ENCODE measurements at regions not wholly inside any gene's neighbourhood (a gene's known extent, or its start where the extent isn't known, plus 50 kb on each side); places are given as distances from the start of the nearest gene placed in this dataset.

- TF ChIP-seq GATA3 (IDR thresholded peaks at IDR 0.05; ENCODE audit: low read depth, low read length) (no peak), GATA2 (IDR thresholded peaks at IDR 0.05; ENCODE audit: low read depth, low read length) (no peak)
Observed at GRCh38 chr4:35526456-35526855, 717.9 kb downstream of the ARAP2 start.

- TF ChIP-seq GATA3 (IDR thresholded peaks at IDR 0.05; ENCODE audit: low read depth, low read length) = no peak
- no peak for TF ChIP-seq GATA2 (IDR thresholded peaks at IDR 0.05; ENCODE audit: low read depth, low read length)
Observed at GRCh38 chr4:35534962-35535361, 709.4 kb downstream of the ARAP2 start.

DNA sequence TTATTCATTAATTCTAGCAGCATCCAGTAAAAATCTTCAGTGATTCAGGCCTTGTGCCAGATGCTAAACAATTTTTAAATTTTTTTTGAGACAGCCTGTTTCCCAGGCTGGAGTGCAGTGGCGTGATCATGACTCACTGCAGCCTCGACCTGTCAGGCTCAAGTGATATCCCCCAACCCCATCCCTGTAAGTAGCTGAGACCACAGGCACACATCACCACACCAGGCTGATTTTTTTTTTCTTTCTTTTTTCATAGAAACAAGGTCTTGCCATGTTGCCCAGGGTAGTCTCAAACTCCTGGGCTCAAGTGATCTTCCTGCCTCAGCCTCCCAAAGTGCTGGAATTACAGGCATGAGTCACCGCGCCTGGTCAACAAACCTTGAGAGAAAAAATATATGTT is 705.5 kb downstream of the ARAP2 start:
- TF ChIP-seq GATA2 (IDR thresholded peaks at IDR 0.05; ENCODE audit: low read depth, low read length) (no peak), GATA3 (IDR thresholded peaks at IDR 0.05; ENCODE audit: low read depth, low read length) (no peak)

GRCh38 chr4:35539404-35540055 is 704.8 kb downstream of the ARAP2 start:
- TF ChIP-seq GATA2 (IDR thresholded peaks at IDR 0.05; ENCODE audit: low read depth, low read length) = no peak
- no peak for TF ChIP-seq GATA3 (IDR thresholded peaks at IDR 0.05; ENCODE audit: low read depth, low read length)

GRCh38 chr4:35541146-35541887 is 703.0 kb downstream of the ARAP2 start:
- no peak for TF ChIP-seq GATA2 (IDR thresholded peaks at IDR 0.05; ENCODE audit: low read depth, low read length)
- no peak for TF ChIP-seq GATA3 (IDR thresholded peaks at IDR 0.05; ENCODE audit: low read depth, low read length)

DNA sequence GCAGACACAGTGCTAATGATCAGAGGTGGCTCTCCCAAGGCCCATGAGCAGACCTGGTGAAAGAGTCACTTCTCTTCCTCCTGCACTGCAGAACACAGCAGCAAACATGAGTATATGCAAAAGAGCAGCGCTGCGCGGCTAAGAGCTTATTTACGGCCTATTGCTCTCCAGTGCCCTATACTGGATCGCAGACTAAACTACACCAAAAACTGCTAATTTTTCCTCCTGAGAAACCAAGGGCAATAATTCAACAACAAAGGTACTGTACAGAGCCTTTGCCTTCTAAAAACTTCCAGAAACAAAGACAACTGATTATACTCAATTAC is 702.5 kb downstream of the ARAP2 start:
- no peak for TF ChIP-seq GATA2 (IDR thresholded peaks at IDR 0.05; ENCODE audit: low read depth, low read length)
- TF ChIP-seq GATA3 (IDR thresholded peaks at IDR 0.05; ENCODE audit: low read depth, low read length) = no peak

DNA sequence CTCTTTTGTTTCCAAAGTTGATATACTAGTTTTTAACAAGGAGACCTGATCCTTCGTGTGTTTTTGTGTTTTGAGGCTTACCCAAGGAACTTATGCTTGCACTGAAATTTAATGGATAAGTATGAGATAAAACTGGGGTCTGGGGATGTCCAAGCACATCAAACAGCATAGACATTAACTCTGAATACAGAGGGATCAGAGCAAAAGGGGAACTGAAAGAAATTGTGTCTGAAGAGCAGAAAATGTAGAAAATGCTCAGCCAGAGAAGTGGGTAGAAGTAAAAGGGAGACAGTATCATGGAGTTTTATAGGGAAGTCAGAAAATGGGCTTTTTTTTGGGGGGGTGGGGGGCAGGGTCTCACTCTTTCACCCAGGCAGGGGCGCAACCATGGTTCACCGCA is 695.4 kb downstream of the ARAP2 start:
- no peak for TF ChIP-seq GATA3 (IDR thresholded peaks at IDR 0.05; ENCODE audit: low read depth, low read length)
- no peak for TF ChIP-seq GATA2 (IDR thresholded peaks at IDR 0.05; ENCODE audit: low read depth, low read length)

DNA sequence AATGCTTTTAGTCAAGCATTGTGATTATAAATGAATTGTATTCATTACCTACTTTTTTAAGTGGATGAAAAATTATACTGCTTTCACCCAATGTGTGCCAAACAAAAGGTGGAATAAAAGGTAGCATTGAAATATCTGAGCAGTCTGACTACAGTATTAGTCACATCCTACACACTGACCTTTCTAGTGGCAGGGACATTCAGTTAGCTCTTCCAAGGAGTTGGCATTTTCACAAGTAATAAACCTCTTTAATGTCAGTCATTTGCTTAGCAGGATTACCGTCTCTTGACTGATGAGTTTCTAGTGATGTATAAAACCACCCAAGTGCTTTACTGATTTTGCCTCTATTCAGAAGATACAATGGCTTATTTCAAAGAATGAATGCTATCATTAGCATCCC is 687.9 kb downstream of the ARAP2 start:
- TF ChIP-seq GATA2 (IDR thresholded peaks at IDR 0.05; ENCODE audit: low read depth, low read length) = no peak

GRCh38 chr4:35559559-35560365 is 684.6 kb downstream of the ARAP2 start:
- no peak for TF ChIP-seq GATA2 (IDR thresholded peaks at IDR 0.05; ENCODE audit: low read depth, low read length)
- TF ChIP-seq GATA3 (IDR thresholded peaks at IDR 0.05; ENCODE audit: low read depth, low read length) = no peak

- no peak for TF ChIP-seq GATA3 (IDR thresholded peaks at IDR 0.05; ENCODE audit: low read depth, low read length)
- TF ChIP-seq GATA2 (IDR thresholded peaks at IDR 0.05; ENCODE audit: low read depth, low read length) = no peak
Observed at GRCh38 chr4:35562861-35563260, 681.5 kb downstream of the ARAP2 start.

- TF ChIP-seq GATA2 (IDR thresholded peaks at IDR 0.05; ENCODE audit: low read depth, low read length) (no peak), GATA3 (IDR thresholded peaks at IDR 0.05; ENCODE audit: low read depth, low read length) (no peak)
Observed at GRCh38 chr4:35565640-35566039, 678.7 kb downstream of the ARAP2 start.

- TF ChIP-seq GATA2 (IDR thresholded peaks at IDR 0.05; ENCODE audit: low read depth, low read length) (no peak), GATA3 (IDR thresholded peaks at IDR 0.05; ENCODE audit: low read depth, low read length) (no peak)
Observed at GRCh38 chr4:35591035-35591434, 653.3 kb downstream of the ARAP2 start.

DNA sequence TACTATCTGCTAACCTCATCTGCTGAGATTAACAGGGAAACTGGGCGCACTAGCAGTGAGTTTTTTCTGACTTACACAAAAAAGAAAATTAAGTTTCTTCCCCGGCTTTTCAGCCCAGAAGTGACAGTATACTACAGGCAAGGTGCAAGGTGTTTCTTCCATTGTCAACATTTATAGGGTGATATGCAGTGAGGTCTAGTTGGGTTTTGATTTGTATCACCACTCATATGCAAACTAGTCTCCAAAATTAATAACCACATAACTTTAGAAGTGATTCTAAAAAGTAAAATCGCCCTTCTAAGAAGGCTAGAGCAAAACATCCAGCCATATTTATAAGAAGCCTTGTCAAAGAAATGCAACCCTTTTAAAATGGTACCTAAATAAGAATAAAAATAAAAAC is 640.1 kb downstream of the ARAP2 start:
- TF ChIP-seq GATA2 (IDR thresholded peaks at IDR 0.05; ENCODE audit: low read depth, low read length) (no peak), GATA3 (IDR thresholded peaks at IDR 0.05; ENCODE audit: low read depth, low read length) (no peak)

- TF ChIP-seq GATA3 (IDR thresholded peaks at IDR 0.05; ENCODE audit: low read depth, low read length) (no peak), GATA2 (IDR thresholded peaks at IDR 0.05; ENCODE audit: low read depth, low read length) (no peak)
Observed at GRCh38 chr4:35604724-35605123, 639.6 kb downstream of the ARAP2 start.

DNA sequence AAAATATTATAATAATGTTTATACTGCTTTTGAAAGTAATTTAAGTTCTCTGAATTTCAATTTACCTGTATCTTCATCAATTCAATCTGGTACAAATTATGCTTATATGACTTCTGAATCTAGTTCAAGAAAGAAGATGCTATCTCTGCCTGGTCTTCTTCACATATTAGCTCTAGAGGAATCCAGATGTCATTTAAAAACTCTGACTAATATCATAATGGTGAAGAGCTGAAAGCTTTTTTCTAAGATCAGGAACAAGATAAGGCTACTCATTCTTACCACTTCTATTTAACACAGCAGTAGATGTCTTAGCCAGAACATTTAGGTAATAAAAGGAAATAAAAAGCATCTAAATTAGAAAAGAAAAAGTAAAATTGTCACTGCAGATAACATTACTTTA is 636.1 kb downstream of the ARAP2 start:
- no peak for TF ChIP-seq GATA2 (IDR thresholded peaks at IDR 0.05; ENCODE audit: low read depth, low read length)
- TF ChIP-seq GATA3 (IDR thresholded peaks at IDR 0.05; ENCODE audit: low read depth, low read length) = no peak

Data from SH-SY5Y (cell line).